Breast epithelium (tissue), 3 donors: ENCODE measurements at regions not wholly inside any gene's neighbourhood (a gene's known extent, or its start where the extent isn't known, plus 50 kb on each side); places are given as distances from the start of the nearest gene placed in this dataset.

Source experiments
- CTCF ChIP-seq, 3 donors: fragments of 450-650 bp; IDR thresholded peaks; one replicate each; pipeline ENCODE4 v1.5.1; 2016 to 2017; ENCODE audit warnings: antibody characterized with exemption in 3 of 3, mild to moderate bottlenecking in 3 of 3, moderate library complexity in 3 of 3
- POLR2A ChIP-seq: fragments of 450-650 bp; IDR thresholded peaks from one replicate; pipeline ENCODE4 v1.6.1; 2016; ENCODE audit warnings: antibody characterized with exemption, mild to moderate bottlenecking, moderate library complexity

GRCh38 chr14:56449670-56450213, 129.9 kb upstream of the TMEM260 start:
- TF ChIP-seq POLR2A (no peak), CTCF (IDR thresholded peaks at IDR 0.05) (no peak)
